HG03064 (cell line): ENCODE measurements at regions not wholly inside any gene's neighbourhood (a gene's known extent, or its start where the extent isn't known, plus 50 kb on each side); places are given as distances from the start of the nearest gene placed in this dataset.

ENCODE experiments used
- ATAC-seq: cut with Tn5 transposase; IDR thresholded peaks from one replicate; pipeline ENCODE4 v1.9.1; 2021; ENCODE audit warnings: low read depth; ENCODE audit not compliant: unreplicated experiment

- no peak for ATAC-seq
Measured at GRCh38 chr9:91038483-91039124, 237.0 kb downstream of the SYK start.

GRCh38 chr9:91039125-91039834, 237.7 kb downstream of the SYK start:
- ATAC-seq = no peak

DNA sequence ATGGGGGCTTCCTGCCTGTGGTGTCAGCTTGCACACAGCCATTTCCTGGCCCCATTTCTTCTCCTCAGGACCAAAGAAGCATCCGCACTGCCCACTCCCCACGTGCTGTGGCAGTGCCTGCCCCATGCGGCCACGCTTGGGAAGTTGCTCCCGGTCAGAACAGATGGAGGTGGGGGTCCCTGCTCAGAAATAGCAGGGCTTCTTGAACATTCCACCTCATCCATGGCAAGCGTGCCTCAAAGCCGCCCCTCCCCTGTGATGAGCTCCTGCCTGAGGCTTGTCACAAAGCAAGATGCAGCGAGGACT, 238.2 kb downstream of the SYK start:
- ATAC-seq = no peak

DNA sequence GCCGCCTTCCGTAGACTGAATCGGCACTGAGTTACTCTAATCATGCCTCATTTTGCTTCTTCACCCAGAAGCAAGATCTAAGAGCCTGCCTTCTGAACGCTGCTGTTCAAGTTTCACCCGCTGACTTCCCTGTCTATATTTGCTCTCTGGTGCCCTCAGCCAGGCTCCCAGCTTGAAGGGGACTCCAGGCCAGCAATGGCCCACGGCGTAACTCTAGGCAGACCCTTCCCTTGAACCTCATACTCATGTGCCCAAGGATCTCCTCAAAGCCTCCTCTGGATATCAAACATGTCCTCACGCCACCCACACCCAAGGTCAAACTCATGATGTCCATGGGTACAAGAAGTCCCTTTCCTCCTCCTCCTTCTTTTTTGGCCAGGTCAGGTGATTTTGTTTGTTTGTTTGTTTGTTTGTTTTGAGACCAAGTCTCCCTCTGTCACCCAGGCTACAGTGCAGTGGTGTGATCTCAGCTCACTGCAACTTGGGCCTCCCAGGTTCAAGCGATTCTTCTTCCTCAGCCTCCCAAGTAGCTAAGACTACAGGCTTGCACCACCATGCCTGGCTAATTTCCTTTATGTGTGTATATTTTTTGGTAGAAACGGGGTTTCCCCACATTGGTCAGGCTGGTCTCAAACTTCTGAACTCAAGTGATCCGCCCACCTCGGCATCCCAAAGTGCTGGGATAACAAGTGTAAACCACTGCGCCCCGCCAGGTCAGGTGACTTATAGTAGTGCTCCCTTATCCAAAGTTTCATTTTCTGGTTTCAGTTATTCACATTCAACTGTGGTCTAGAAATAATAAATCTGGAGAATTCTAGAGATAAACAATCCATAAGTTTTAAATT, 239.0 kb downstream of the SYK start:
- no peak for ATAC-seq

DNA sequence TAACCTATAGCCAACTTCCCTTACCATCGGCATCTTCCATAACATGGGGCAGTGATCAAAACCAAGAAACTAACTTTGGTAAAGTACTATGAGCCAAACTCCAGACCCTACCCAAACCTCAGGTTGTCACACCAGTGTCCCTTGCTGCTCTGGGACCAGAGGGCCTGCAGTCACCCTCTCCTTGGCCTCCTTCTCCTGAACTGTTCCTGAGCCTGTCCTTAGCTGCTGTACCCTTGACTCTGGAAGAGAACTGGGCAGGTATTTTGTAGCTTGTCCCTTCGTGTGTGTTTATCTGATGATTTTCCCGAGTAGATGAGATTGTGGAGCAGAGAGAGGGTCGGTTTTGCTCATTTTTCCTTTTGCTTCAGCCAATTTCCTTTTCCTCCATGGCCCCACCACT, 240.4 kb downstream of the SYK start:
- no peak for ATAC-seq

- ATAC-seq = no peak
Measured at GRCh38 chr9:91042541-91042940, 240.9 kb downstream of the SYK start.

- no peak for ATAC-seq
Measured at GRCh38 chr9:91043056-91043810, 241.6 kb downstream of the SYK start.

DNA sequence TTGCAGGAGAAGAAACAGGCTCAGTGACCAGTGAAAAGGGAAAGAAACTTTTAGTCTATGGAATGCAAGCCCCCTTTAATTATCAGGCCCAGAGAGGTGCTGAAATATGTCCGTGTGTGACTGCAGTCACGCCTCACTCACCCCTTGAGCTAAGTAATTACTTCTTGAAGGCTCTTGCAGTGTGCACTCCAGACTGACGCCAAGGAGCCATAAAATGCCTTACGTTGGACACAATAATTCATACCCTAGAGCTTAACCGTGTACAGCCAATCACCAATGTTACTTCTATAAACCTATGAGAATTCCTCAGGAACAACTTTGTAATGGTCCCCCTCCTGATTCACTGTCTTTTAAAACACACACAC, 242.2 kb downstream of the SYK start:
- no peak for ATAC-seq

GRCh38 chr9:91044354-91044753, 242.7 kb downstream of the SYK start:
- ATAC-seq = no peak

DNA sequence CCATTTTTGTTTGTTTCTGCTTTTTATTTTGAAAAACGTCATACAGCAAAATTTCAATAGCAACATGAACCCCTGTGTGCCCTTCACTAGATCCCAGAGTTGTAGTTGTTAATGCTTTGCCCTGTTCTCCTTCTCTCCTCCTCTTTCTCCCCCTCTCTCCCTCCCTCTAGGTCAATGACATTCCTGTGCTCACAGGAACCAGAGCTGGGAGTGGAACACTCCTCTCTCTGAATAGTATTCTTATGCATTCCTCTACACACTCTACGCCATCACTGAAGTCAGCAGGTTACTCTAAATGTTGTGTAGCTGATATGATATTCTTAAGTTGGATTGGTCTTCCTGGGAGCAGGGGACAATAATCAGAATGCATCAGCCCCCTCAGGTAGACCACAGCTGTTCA, 243.4 kb downstream of the SYK start:
- ATAC-seq = no peak

- no peak for ATAC-seq
Measured at GRCh38 chr9:91047529-91047928, 245.9 kb downstream of the SYK start.

DNA sequence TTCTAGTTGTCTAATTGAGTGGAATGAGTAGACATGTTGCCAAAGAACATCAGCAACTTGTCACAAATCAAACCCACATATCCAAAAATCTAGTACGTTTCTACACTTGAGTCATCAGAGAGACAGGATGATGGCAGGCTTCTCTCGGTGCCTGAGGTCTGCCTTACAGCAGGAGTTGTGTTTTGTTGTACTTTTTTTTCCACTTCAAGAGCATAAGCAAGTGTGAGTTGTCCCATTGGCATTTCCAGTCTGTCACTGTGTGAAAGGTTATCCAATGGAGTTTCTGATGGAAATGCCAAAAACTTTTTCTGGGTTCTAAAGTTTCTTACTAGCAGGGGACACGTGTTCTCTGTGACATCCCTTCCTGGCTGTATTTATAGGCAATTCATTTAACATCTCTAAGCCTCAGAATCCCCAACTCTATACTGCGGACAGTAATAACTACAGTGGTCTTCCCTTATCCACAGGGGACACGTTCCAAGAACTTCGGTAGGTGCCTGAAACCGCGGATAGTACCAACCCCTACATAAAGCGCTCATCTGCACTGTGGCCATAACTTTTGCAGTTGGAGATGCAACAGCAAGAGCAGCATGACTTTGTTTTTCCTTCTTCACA, 246.5 kb downstream of the SYK start:
- no peak for ATAC-seq

DNA sequence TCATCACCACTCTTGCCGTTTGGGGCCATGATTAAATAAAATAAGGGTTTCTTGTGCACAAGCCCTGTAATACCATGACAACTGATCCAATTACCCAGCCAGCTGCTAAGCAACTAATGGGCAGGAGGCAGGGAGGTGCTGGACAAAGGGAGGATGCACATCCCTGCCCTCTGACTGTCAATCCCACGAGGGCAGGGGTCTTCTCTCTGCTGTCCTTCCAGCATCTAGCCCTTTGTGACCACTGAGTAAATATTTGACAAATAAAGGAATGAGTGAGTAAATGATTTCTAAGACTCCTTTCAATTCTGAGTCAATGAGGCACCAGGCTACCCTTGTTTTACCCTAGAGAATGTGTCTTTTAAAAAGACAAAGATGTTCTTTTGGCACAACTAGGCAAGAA, 247.1 kb downstream of the SYK start:
- ATAC-seq = no peak

DNA sequence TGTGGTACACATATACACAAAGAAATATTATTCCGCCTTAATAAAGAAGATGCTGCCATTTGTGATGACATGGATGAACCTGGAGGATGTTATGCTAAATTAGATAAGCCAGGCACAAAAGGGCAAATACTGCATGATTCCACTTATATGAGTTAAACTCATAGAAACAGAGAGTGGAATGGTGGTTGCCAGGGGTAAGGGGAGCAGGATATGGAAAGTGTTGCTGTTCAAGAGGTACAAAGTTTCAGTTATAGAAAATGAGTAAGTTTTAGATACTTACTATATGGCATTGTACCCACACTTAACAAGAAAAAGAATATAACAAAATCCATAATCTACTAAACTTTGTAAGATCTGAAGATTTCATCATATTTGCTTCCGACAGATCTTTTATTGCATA, 252.2 kb downstream of the SYK start:
- ATAC-seq = no peak

DNA sequence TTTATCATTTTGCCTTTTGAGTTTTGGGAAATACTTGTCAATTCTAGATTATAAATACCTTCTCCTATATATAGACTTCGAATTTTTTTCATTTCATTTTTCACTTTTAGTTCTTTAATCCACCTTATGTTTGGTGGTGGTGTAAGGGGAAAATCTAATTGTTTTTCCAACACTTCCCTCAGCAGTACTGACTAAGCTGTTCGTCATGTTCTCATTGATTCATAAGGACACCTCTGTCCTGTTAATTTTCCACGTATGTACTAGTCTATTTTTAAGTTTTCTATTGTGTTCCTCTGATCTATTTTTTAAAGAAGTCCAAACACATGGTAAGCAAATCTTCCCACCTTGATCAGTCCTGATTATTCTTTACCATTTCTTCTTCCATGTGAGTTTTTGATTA, 254.2 kb downstream of the SYK start:
- ATAC-seq = no peak

DNA sequence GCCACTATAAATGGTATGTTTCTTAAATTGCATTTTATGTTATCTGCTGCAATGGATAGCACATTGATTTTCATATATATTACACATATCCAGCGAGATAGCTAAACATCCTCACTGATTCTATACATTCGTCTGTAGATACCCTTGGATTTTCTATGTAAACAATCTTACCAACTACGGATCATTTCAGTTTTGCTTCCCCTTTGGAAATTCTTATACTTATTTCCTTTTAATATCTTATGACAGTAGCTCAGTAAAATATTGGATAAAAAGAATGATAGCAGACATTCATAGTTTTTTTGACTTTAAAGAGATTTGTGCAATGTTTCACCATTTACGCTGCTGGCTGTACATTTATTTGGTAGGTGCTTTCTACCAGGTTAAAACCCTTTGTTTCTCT, 254.9 kb downstream of the SYK start:
- no peak for ATAC-seq

GRCh38 chr9:91056917-91057316, 255.3 kb downstream of the SYK start:
- no peak for ATAC-seq

DNA sequence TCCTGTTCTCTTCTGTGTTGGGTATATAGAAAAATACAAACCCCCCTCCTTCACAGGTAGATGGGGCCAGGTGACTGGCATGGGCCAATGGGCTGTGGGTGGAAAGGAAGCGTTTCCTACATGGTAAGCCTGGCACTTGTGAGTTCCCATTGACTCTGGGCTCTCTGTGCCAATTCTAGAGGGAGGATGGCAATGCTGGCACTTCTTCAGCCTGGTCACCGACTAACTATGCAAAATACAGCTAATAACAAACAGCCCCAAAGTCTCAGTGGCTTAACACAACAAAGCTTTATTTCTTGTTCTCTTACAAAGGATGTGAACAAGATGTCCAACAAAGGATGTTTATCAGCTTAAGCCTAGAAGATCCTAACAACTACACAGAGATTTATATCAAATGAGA, 258.1 kb downstream of the SYK start:
- no peak for ATAC-seq

DNA sequence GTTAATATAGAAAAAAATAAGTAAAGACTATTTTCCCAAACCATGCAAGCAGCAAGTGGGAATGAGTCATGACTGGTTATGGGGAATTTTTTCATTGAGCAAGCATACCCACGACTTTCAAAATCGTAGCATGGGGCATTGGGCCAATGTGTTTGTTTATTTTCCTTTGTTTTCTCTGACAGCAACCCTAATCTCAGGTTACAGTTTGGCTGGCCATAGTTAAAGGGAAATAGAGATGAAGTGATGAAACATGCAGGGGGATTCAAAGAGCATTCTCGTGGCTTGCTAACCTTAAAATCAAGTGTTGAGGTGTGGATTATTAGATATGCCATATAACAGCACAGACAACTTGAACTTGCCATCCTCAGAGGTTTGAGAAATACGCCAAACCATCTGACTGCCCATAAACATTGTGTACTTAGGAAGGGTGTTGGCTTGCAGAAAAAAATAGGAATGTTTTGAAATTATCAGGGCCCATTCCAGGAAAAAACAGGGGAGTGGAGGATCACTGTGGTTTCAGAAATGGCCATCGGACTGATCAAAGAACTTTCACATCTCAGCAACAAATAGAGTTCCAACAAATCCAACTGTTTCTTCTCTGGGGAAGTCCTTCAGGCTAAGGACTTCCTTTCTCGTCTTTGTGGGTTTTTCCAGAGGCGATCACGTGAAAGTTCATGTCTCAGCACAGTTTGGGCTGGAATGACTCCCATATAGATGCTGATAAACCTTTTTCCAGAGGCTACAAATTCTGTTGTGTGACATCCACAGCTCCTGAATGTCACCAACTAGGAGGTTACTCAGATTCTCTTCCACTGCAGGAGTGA, 259.1 kb downstream of the SYK start:
- ATAC-seq = no peak

DNA sequence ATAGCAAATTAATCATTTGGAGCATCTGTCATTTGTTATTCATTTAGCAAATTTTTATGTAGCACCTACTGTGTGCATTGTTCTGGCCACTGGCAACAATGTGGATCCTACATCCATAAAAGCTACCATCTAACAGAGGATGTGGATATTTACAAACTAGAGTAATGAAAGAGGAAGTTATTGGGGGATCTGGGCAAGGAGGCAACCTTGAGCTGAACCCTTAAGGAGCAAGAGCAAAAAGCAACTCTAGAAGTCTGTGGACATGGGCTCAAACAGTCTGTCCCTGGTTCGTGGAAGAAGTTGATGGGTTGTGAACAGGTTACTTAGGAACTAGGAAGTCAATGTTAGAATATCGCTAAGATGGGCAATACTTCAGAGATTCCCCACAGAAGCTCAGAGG, 259.9 kb downstream of the SYK start:
- ATAC-seq = no peak
